IgD-negative memory B cell (primary cell): ENCODE measurements at regions not wholly inside any gene's neighbourhood (a gene's known extent, or its start where the extent isn't known, plus 50 kb on each side); places are given as distances from the start of the nearest gene placed in this dataset.

ENCODE experiments used
- H3K27ac Mint-ChIP-seq, 3 donors: one replicate each; pipeline ENCODE4 v1.8.0; 2020 to 2022; ENCODE audit warnings: mild to moderate bottlenecking in 3 of 3, mixed read lengths in 3 of 3, moderate library complexity in 1 of 3
- H3K27me3 Mint-ChIP-seq: one replicate; pipeline ENCODE4 v1.8.0; 2021; ENCODE audit warnings: mixed read lengths
- H3K36me3 Mint-ChIP-seq: one replicate; pipeline ENCODE4 v1.8.0; 2020; ENCODE audit warnings: mild to moderate bottlenecking, mixed read lengths
- H3K4me1 Mint-ChIP-seq, 3 donors: one replicate each; pipeline ENCODE4 v1.8.0; 2020 to 2022; ENCODE audit warnings: mixed read lengths in 3 of 3, mild to moderate bottlenecking in 1 of 3
- H3K4me3 Mint-ChIP-seq, 4 donors: one replicate each; pipeline ENCODE4 v1.8.0; 2020 to 2022; ENCODE audit warnings: mild to moderate bottlenecking in 4 of 4, mixed read lengths in 4 of 4, moderate library complexity in 3 of 4
- H3K9me3 Mint-ChIP-seq, 3 donors: one replicate each; pipeline ENCODE4 v1.8.0; 2020 to 2021; ENCODE audit warnings: mixed read lengths in 3 of 3, mild to moderate bottlenecking in 1 of 3

DNA sequence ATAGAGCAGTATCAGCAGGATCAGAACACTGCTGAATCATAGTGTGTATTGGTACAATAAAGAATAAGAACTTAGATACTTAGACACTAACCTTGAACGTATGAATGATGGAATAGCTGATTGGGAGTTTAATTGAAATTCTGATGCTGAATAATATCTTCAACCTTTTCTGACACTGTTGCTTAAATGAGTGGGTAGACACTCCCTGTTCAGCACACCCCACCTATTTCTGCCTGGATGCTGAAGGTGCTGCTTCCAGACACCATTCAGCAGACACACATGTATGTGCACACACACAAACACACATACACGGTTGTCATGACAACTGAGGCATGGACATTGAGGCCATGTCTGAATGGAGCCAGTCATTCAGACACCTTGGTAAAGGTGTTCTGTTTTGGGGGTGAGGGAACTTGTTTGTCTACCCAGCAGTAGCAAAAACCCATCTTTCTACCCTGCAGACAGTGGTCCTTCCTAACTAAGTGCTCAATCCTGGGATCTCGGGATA lies 54.3 kb downstream of the TMEM215 start:
- no peaks in the 10 kb centered on the region for H3K9me3 Mint-ChIP-seq
- no peak overlapping the region for H3K4me3 Mint-ChIP-seq
- no peak overlapping the region for H3K27ac Mint-ChIP-seq

DNA sequence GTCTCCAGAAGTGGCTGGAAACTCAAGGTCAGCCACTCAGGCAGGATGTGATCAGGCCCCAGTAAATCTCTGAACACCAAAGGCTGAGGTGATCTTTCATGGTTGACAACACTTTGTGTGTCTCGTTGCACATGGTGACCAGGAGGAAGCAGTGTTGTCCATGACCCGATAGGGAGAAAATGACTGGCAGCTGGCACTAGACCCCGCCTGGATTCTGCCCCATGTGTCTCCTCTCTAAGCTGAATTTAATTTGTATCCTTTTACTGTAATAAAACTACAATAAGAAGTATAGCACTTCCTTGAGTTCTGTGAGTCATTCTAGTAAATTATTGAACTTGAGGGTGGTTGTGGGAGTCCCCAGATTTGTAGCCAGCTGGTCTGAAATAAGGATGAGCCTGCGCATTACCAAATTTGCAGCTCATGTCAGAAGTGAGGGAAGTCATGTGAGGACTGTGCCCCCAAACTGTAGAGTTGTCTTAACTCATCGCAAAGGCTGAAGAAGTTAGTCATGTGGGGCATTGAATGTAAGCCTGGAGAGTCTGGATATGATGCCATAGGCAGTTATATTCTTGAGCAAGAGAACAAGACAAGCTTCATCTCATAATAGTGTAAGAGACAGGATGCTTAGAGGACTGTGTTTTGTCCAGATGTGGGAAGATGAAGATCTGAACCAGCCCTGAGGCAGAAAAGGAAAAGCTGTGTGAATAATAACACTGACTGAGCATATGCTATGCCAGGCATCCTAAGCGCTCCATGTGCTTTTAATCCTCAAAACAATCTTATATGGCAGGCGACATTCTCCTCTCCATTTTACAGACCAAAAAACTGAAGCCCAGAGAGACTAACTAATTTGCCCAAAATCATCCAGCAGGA lies 55.9 kb downstream of the TMEM215 start:
- H3K4me1 Mint-ChIP-seq: no peaks in the 10 kb centered on the region
- H3K9me3 Mint-ChIP-seq: no peaks in the 10 kb centered on the region
- H3K27ac Mint-ChIP-seq: no peak overlapping the region
- H3K36me3 Mint-ChIP-seq: no peaks in the 10 kb centered on the region
- peaks cover 5% of the 10 kb centered on the region for H3K27me3 Mint-ChIP-seq
- no peak overlapping the region for H3K4me3 Mint-ChIP-seq

More for the DNA sequence above, 54.3 kb downstream of the TMEM215 start:
- Mint-ChIP-seq H3K27me3 (peaks cover 2% of the 10 kb centered on the region), H3K36me3 (no peaks in the 10 kb centered on the region), H3K4me1 (no peaks in the 10 kb centered on the region)

DNA sequence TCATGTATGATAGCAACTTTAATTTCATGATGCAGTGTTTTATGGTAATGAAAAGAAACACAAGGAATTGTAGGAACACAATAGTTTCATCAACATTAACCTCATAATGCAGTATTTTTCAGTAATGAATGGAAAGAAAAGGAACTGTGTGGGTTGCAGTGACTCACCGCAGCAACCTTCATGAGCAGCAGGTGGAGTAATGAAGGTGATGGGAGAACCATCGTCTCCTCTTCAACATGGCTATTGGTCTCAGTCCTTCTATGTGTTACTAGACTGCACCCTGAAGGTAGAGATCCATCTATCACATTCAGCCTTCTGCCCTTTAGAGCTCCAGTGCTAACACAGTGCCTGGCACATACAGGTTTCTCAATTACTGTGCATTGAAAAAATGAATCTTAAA lies 58.0 kb downstream of the TMEM215 start:
- Mint-ChIP-seq H3K36me3 (no peaks in the 10 kb centered on the region), H3K9me3 (peaks cover 1 to 2% (median 1%) of the 10 kb centered on the region in 3 donors), H3K27ac (no peak overlapping the region), H3K4me3 (no peak overlapping the region), H3K27me3 (peaks cover 9% of the 10 kb centered on the region), H3K4me1 (no peaks in the 10 kb centered on the region)

DNA sequence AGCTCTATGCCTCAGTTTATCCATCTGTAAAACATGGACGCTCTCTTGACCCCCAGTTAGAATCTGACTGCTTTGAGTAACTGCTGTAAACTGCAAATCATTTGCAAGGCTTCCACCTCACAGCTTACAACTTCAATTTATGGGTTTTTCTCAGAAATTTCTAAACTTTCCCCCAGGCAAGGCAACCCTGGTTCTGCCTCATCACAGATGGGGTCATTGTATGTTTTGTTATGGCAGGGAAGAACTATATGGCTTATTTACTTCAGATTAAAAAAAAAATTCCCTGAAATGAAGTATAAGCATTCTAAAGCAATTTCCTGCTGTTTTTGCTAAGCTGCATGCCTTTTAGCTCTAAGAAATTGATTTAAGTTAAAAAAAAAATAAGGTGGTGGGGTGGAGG lies 60.0 kb downstream of the TMEM215 start:
- H3K27me3 Mint-ChIP-seq: peaks cover 9% of the 10 kb centered on the region
- H3K9me3 Mint-ChIP-seq: peaks cover 2 to 7% (median 4%) of the 10 kb centered on the region in 3 donors
- no peak overlapping the region for H3K27ac Mint-ChIP-seq
- H3K36me3 Mint-ChIP-seq: no peaks in the 10 kb centered on the region
- no peaks in the 10 kb centered on the region for H3K4me1 Mint-ChIP-seq
- H3K4me3 Mint-ChIP-seq: no peak overlapping the region

DNA sequence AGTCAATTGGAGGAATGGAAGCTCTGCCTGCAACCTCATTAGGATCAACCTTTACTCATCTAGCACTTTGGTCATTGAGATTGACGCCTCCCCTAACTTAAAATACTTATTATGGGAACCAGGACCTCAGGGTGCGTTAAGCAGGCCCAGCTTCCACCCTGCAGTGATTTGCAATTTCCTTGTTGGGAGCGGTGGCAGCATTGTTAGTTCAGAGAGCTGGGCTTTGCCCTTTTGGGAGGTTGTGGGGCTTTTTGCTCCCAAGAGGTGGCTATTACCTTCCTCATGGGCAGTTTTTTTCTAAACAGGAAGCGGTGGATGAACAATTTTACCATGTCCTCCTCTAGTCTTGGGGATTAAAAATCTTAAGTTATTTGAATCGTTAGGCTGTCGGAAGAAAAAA lies 60.9 kb downstream of the TMEM215 start:
- Mint-ChIP-seq H3K4me1 (no peaks in the 10 kb centered on the region), H3K27ac (no peak overlapping the region), H3K4me3 (no peak overlapping the region), H3K9me3 (peaks cover 2 to 7% (median 4%) of the 10 kb centered on the region in 3 donors), H3K27me3 (peaks cover 10% of the 10 kb centered on the region), H3K36me3 (no peaks in the 10 kb centered on the region)

DNA sequence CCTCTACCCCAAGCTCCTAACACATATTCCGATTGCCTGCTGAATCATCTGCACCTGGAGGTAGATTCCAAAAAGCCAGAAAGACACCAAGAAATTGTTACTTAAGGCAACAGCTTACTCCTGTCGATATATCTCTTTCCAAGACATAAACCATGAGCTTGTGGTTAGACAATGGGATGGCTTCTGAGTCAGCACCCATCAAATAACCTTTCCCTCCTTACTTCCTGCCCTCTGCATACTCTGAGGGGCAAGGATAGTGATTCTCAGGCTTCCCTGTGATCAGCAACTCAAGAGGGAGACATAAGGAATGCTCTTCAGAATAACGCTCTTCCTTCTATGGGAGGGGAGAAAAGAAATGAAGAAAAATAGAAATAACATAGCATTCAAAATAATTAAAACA lies 70.9 kb downstream of the TMEM215 start:
- no peaks in the 10 kb centered on the region for H3K4me1 Mint-ChIP-seq
- no peaks in the 10 kb centered on the region for H3K9me3 Mint-ChIP-seq
- H3K4me3 Mint-ChIP-seq: no peak overlapping the region
- peaks cover 4% of the 10 kb centered on the region for H3K27me3 Mint-ChIP-seq
- no peaks in the 10 kb centered on the region for H3K36me3 Mint-ChIP-seq
- no peak overlapping the region for H3K27ac Mint-ChIP-seq

DNA sequence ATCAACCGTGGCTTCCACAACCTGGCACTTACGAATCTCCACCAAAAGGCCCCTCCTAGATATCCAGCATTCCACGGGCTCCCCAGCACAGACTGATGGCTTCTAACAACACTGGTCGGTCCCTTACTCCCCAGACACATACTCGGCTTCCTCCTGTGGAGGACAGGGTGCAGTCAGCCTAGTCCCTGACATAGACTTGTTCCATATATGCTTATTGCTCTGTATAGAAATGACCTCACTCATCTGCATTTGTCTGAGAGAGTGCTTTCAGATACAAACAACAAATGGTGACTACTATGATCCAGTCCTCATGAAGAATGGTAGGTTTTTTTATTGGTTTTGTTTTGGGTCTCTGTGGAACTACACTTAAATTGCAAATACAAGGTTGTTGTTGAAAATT lies 72.4 kb downstream of the TMEM215 start:
- no peak overlapping the region for H3K4me3 Mint-ChIP-seq
- peaks cover 6% of the 10 kb centered on the region for H3K27me3 Mint-ChIP-seq
- H3K4me1 Mint-ChIP-seq: no peaks in the 10 kb centered on the region
- H3K36me3 Mint-ChIP-seq: no peaks in the 10 kb centered on the region
- no peak overlapping the region for H3K27ac Mint-ChIP-seq
- H3K9me3 Mint-ChIP-seq: no peaks in the 10 kb centered on the region

DNA sequence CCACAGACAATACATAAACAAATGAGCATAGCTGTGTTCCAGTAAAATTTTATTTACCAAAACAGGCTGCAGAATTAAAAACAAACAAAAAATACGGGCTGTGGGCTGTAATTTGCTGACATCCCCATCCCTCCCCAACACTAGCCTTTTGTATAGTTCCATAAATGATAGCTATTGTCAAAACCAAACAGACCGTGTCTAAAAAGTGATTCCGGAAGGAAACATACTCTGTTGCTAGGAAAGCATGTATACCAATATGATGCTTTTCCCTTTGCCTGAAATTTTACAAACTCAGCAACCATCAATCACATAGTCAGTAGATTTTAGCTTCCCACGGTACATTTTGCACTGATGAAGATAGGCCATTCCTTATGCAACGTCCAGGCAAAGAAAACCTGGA lies 80.0 kb downstream of the TMEM215 start:
- Mint-ChIP-seq H3K27me3 (peaks cover 7% of the 10 kb centered on the region), H3K27ac (no peak overlapping the region), H3K4me3 (no peak overlapping the region), H3K4me1 (no peaks in the 10 kb centered on the region), H3K36me3 (peaks cover 3% of the 10 kb centered on the region), H3K9me3 (no peaks in the 10 kb centered on the region)

DNA sequence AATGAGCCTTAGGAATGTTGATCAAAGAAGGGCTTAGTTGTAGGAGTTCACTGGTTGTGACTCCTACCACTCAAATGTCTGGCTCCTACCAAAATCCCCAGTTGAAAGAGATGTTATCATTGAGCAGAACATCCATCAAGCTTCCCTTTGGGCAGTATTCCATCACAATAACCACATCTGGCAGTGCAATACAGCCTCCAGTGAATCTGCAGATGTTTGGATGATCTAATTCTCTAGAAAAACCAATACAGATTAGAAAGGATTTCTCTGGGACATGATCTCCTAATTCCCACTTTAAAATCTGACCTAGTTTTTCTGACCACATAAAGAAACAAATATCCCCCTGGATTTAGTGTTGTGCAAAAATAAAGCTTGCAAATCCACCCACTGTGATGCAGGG lies 81.6 kb downstream of the TMEM215 start:
- no peaks in the 10 kb centered on the region for H3K4me1 Mint-ChIP-seq
- H3K4me3 Mint-ChIP-seq: no peak overlapping the region
- H3K27ac Mint-ChIP-seq: no peak overlapping the region
- H3K27me3 Mint-ChIP-seq: peaks cover 1% of the 10 kb centered on the region
- H3K36me3 Mint-ChIP-seq: peaks cover 3% of the 10 kb centered on the region
- H3K9me3 Mint-ChIP-seq: peaks cover 0 to 3% (median 0%) of the 10 kb centered on the region in 3 donors

DNA sequence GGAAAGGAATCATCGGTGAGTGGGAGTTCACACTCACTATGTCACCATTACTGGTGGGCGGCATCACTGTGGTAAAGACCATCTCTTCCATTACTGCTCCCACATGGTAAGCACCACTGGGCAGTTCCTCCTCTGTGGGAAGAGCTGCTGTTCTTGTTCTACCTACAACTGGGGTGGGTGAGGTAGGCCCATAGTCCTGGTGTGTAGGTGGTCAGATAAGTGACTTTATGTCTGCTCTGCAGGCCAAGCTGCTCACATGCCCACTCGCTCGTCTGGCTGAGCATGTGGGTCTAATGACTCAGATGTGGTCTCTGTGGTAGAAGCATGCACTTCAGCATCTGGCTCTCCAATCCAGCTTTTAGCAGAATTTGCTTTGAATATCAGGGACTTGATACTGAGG lies 82.9 kb downstream of the TMEM215 start:
- no peaks in the 10 kb centered on the region for H3K4me1 Mint-ChIP-seq
- peak overlapping the region in 1 of 4 donors; percentile 24 for H3K4me3 Mint-ChIP-seq
- H3K27ac Mint-ChIP-seq: no peak overlapping the region
- H3K9me3 Mint-ChIP-seq: peaks cover 0 to 3% (median 0%) of the 10 kb centered on the region in 3 donors
- H3K36me3 Mint-ChIP-seq: no peaks in the 10 kb centered on the region
- H3K27me3 Mint-ChIP-seq: peaks cover 1% of the 10 kb centered on the region

DNA sequence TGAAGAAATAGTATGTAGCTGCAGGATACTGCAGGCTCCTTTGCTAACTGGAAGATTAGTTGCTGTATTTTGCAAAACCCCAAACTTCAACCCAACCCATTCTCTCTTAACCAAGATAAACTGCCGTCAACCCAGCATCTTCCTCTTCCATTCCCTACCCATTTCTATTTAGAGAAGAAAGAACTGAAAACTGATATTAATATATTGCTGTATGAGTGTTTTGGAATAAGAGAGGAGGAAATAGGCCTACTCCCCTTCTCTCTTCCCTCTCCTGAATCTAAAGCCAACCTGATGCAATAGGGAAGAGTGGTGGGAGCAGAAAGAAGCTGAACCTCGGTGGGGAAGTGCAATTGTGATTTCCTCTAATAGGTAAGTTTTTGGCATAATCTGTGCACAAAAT lies 83.7 kb downstream of the TMEM215 start:
- H3K4me3 Mint-ChIP-seq: no peak overlapping the region
- no peak overlapping the region for H3K27ac Mint-ChIP-seq
- H3K36me3 Mint-ChIP-seq: no peaks in the 10 kb centered on the region

DNA sequence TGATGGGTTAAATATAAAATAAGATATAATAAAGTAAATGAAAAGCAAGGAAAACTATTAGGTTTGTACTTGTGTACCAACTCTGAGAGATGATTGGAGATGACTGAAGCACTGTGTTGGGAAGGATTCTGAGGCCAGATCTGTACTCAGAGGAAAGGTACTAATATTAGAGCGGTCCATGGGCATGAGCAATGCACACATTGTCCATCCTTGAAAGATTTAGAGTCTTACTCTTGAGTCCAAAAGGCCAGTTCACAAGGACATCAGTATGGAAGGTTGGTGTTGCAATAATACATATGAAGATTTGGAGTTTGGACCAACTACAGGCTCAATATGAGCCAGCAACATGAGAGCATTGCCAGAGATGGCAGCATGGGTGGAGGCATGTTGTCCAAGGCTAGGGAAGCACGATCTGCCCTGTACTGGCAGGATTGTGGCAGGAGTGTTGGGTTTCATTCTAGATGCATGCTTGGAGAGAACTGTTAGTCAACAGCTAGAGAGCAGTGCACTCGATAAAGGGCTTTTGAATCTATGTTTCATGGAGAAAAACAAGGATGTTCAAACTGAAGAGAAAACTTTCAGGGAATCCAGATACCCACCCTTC lies 84.4 kb downstream of the TMEM215 start:
- H3K27me3 Mint-ChIP-seq: peaks cover 1% of the 10 kb centered on the region

More for the DNA sequence above, 83.7 kb downstream of the TMEM215 start:
- Mint-ChIP-seq H3K27me3 (peaks cover 1% of the 10 kb centered on the region), H3K9me3 (peaks cover 0 to 3% (median 0%) of the 10 kb centered on the region in 3 donors), H3K4me1 (no peaks in the 10 kb centered on the region)

DNA sequence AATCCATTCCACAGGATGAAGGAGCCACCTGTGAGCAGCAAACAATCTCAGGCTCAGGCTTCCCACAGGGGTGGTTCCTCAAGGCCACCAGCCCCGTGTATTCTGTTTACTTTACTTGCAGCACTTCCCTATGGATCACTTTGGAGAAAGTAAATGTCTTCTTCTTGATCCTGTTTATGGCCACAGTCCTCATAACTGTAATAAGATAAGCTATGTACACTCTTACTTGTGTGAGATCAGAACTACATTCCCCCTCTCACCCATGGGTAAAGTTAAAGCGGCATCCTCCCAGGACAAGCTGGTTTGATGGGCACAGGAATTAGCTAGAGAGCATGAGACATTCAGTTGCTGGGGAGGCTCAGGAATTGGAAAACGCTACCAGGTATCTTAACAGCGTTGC lies 86.1 kb downstream of the TMEM215 start:
- H3K36me3 Mint-ChIP-seq: no peaks in the 10 kb centered on the region
- H3K4me1 Mint-ChIP-seq: peaks cover 0 to 1% (median 0%) of the 10 kb centered on the region in 3 donors
- no peaks in the 10 kb centered on the region for H3K27me3 Mint-ChIP-seq
- no peak overlapping the region for H3K27ac Mint-ChIP-seq
- H3K4me3 Mint-ChIP-seq: no peak overlapping the region
- H3K9me3 Mint-ChIP-seq: peaks cover 0 to 3% (median 0%) of the 10 kb centered on the region in 3 donors

More for the DNA sequence above, 84.4 kb downstream of the TMEM215 start:
- no peak overlapping the region for H3K4me3 Mint-ChIP-seq
- no peak overlapping the region for H3K27ac Mint-ChIP-seq
- H3K36me3 Mint-ChIP-seq: no peaks in the 10 kb centered on the region
- peaks cover 0 to 3% (median 0%) of the 10 kb centered on the region in 3 donors for H3K9me3 Mint-ChIP-seq
- H3K4me1 Mint-ChIP-seq: no peaks in the 10 kb centered on the region

DNA sequence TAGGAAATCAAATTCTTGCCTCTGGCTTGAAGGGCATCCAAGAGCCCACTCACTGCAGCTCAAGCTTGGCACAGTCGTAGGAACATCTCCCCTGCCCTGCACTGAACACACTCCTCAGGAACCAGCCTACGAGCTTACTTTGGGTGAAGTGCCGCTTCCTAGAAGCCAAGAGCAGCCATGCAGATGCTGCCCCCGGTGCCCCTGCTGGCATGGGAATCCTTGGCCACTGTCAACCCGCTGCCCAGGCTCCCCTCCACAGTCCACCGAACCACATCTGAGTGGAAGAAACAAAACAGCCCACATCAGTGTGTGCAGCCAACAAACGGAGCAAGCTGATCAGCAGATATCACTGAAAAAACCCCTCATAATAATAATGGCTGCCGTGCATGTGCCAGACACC lies 89.8 kb downstream of the TMEM215 start:
- no peak overlapping the region for H3K4me3 Mint-ChIP-seq
- H3K4me1 Mint-ChIP-seq: peaks cover 0 to 7% (median 5%) of the 10 kb centered on the region in 3 donors
- peak overlapping the region in 1 of 3 donors; percentile 25 for H3K27ac Mint-ChIP-seq
- peaks cover 3% of the 10 kb centered on the region for H3K27me3 Mint-ChIP-seq
- no peaks in the 10 kb centered on the region for H3K36me3 Mint-ChIP-seq
- peaks cover 0 to 3% (median 0%) of the 10 kb centered on the region in 3 donors for H3K9me3 Mint-ChIP-seq

DNA sequence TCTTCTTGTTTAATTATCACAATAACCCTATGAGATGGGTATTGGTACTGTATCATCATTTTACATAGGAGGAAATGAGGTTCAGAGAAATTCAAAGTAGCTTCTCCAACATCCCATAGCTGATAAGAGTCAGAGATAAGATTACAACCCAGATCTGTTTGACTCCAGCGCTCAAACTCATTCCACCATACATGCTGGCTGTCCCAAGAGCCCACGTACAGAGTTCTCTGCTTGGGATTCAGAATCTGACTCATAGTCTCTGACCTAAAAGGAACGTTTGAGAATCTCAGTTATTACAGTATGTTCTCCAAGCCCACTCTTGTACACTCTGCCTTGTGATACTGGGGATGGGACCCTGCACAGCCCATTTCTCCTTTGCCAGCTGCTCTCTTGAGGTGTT lies 90.2 kb downstream of the TMEM215 start:
- H3K4me3 Mint-ChIP-seq: no peak overlapping the region
- H3K27me3 Mint-ChIP-seq: peaks cover 6% of the 10 kb centered on the region
- H3K27ac Mint-ChIP-seq: no peak overlapping the region
- H3K9me3 Mint-ChIP-seq: peaks cover 0 to 3% (median 0%) of the 10 kb centered on the region in 3 donors
- H3K4me1 Mint-ChIP-seq: peaks cover 0 to 7% (median 7%) of the 10 kb centered on the region in 3 donors
- no peaks in the 10 kb centered on the region for H3K36me3 Mint-ChIP-seq
